NAMALWA (cell line): ENCODE measurements at regions not wholly inside any gene's neighbourhood (a gene's known extent, or its start where the extent isn't known, plus 50 kb on each side); places are given as distances from the start of the nearest gene placed in this dataset.
"Not testable (repeated sequence)": the region's sequence is repeated elsewhere in the genome, so short reads cannot be mapped to it uniquely, and the experiment has no call there.

ENCODE experiments used
- DNase-seq: peaks from one replicate; pipeline ENCODE4 v3.0.0-alpha.2; 2015; ENCODE audit warnings: low spot score

GRCh38 chr15:62644216-62644888, 398.2 kb upstream of the TPM1 start:
- DNase-seq: no peak

DNA sequence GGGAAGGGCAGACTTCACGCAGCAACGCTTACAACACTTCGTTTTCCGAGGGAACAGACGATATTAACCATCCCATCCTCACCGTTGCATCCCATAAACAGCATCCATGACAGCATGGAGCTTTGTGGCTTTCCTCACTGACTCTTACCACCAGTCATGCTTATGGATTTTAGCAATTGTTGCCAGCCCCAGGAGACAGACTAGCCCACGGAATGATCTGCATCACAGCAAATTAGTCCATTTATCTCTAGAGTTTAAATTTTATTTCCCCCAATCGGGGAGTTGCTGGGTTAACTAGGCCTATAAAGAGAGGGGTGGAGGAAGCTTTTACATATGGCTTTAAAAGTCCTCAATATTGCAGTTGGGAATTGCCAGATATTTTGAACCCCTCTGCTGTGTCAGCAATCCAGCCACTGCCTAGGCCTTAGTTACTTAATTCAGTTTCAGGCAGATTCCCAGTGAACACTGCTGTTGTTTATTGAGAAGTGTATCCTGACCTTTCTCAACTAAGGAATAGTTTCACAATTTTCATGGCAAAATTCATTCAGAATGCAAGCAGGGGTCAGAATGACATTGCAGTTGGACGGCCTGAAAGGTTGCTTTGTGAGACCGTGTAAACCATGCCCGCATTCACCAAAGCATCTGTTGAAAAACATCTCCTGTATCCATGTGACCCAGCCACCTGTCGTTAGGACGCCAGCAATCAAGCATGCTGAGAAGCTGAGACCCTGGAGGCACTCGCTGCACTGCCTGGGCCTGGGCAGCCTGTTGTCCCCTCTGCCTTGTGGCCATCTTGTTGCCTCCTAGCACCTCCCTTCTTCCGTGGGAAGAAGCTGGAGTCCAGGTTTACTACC, 397.4 kb upstream of the TPM1 start:
- no peak for DNase-seq

- no peak for DNase-seq
Measured at GRCh38 chr15:62647202-62647842, 395.2 kb upstream of the TPM1 start.

DNA sequence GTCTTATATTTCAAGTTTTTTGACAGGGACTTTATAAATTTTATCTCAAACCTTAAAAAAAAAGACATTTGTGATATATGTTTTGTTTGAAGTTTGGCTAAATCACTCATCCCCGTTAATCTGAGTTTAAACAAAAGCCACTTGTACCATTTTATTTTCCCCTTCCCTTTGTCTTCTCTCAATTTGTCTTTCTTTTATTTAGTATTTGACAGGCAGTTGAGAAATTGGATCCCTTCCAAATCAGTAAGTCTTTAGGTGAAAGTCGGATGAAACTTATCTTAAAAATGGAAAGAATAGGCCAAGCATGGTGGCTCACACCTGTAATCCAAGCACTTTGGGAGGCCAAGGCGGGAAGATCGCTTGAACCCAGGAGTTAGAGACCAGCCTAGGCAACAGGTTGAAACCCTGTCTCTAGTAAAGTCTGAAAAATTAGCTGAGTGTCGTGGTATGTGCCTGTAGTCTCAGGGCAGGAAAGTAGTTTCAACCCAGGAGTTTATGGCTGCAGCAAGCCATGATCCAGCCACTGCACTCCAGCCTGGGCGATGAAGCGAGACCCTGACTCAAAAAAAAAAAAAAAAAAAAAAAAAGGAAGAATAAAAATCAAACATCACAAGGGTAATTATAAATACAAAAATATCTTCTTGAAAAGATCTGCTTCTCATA, 394.6 kb upstream of the TPM1 start:
- no peak for DNase-seq

DNA sequence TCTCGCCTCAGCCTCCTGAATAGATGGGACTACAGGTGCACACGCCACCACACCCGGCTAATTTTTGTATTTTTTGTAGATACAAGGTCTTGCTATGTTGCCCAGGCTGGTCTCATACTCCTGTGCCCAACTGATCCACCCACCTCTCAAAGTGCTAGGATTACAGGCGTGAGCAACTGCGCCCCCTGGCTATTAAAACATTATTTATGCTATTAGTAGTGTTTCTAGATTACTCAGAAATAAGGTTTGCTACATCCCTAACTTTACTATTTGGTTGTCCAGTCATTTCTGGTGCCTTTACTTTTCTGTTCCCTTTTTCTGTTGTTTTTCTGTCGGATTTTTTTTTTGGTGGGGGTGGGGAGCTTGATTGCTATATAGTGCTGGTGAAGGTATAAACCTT, 393.6 kb upstream of the TPM1 start:
- peak; percentile 52 for DNase-seq

- DNase-seq: no peak
Measured at GRCh38 chr15:62649793-62650420, 392.6 kb upstream of the TPM1 start.

GRCh38 chr15:62653122-62653521, 389.4 kb upstream of the TPM1 start:
- DNase-seq: no peak

DNA sequence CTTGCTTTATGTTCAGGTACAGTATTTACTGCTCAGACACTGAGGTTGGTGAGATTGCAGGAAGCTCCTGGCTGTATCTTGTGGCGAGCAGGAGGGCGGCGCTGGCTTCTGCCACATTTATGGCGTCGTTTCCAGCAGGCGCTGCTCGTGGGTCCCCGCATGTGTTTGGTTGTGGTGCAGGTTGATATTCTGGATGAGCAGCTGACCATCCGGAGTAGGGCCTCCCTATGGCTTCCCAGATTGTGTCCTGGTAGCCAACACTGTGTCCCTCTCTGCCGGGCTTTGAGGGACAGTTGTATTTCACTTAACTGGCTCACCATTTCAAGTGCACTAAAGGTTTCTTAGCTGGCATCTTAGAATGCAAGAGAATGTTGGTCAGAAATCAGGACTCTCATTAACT, 386.5 kb upstream of the TPM1 start:
- no peak for DNase-seq

DNA sequence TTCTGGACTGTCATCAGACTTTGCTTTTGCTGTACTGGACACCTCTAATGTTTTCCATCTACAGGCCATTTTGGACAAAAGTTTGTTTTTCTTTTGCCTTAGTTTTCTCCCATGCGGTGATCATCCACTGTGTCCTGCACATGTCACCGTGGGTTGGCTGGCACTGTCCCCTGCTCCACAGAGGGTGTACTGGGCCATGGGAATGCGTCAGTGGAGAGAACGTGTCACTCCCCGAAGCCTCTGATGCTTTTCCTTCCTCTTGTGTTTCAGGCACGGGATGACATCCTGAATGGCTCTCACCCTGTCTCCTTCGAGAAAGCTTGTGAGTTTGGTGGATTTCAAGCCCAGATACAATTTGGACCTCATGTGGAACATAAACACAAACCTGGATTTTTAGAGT, 385.0 kb upstream of the TPM1 start:
- DNase-seq: not testable (repeated sequence)

DNA sequence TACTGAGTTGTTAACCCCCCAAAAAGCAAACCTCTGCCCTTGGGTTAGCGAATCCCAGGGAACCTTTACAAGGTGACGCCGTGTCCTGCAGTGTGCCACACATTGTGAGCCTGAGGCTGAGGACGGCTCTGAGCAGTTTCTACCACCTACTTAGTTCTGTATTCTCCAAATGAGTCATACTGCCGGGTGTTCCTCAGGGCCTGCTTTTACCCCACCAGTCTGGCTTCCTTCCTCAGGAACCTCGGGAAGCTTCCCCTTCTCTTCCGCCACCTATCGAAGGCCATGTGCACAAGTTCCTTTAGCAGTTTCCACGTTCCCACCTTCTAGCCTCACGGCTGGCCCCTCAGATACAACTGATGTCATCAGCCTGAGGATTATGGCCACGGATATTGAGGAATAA, 384.0 kb upstream of the TPM1 start:
- no peak for DNase-seq

DNA sequence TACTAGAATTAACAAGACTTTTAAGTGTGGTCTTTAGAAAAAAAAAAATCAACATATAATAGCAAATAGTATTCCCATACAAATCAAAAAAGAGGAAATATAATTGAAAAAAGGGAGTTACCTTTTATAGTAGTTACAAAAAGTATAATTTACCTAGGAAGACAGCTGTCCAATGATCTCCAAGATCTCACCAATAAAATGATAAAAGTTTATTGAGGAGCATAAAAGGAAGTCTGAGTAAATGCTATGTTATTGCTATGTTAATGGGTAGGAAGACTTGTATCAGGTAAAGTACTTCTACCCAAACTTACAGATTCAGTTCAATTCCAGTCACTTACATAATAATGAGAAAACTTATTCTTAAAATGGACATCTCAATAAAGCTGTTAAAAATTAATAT, 379.0 kb upstream of the TPM1 start:
- no peak for DNase-seq

- DNase-seq: no peak
Measured at GRCh38 chr15:62665449-62665848, 377.1 kb upstream of the TPM1 start.

DNA sequence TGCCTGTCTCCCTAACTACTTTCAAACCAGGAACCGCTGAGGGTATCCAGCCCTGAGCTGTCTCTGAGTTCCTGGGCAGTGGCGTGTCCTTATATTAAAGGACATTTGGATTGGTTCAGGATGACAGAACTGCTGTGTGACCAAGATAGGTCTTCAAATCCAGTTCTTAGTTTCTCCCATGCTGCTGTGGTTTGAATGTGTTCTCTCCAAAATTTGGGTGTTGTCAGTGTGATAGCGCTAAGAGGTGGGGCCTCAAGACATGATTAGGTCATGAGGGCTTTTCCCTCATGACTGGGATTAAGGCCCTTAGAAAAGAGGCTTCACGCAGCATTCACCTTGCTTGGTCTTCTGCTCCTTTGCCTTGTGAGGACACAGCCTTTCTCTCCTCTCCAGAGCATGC, 376.5 kb upstream of the TPM1 start:
- no peak for DNase-seq

DNA sequence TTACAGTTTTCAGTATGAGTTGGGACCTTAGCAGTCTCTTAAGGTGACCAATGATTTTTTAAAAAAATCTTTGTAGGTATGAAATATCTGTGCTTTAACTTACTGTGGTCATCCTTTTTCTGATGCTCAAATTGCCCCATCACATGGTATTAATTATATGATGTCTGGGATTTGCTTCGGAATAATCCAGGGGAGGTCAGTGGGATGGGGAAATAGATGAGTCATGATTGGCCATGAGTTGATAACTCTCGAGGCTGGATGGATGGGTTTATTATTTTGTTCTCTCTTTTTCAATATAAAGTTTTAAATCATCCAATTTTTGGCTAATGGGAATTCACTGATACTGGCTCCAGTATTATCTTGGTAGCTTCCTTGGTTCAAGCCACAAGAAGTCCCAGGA, 370.3 kb upstream of the TPM1 start:
- DNase-seq: no peak

DNA sequence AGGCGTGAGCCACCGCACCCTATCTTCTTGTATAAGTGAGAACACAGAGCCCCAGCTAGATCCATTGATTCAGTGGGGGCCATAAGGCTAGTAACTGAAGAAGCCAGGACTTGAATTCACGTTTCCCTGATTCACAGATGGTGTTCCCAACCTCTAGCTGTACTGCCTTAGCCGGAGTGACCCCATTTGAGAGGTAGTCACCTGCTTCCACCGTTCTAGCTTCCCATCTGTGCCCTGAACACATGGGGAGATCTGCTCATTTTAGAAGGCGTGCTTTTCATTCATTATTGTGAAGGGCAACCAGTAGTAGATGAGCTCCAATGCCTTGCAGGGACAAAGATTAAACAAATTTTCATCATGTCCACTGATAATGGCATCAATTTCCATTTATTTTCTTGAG, 365.7 kb upstream of the TPM1 start:
- DNase-seq: no peak

DNA sequence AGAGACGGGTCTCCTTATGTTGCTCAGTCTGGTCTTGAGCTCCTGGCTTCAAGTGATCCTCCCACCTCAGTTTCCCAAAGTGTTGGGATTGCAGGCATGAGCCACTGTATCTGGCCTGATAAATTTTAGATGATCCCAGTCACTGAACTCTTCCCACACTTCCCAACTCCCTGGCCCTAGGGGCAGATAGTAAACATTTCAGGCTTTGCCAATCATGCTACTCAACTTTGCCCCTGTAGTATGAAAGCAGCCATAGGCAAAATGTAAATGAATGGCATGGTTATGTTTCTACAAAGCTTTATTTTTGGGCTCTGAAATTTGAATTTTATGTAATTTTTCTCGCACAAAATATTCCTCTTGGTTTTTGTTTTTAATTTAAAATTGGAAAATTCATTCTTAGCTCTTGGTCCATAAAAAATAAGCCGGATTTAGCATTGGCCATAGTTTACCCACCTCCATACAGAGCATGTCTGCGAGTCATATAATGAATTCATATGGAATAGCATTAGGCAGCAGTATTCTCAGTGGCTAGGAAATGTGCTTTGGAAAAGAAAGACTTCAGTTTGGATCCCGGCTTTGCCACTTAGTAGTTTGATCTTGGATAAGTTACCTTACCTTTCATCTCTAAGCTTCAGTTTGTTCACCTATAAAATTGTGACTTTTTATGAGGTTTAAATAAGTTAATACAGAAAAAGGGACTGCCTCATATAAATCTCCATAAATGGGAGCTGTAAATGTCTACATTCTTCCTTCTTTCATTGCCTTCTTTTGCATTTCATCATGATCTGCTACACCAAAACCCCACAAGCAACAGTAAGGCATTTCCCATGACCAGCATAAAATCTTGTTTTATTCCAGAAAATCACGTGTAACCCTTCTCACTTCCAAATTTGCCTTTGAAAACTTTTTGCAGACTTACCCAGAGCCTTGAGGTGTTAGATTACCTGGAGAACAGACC, 360.3 kb upstream of the TPM1 start:
- no peak for DNase-seq

DNA sequence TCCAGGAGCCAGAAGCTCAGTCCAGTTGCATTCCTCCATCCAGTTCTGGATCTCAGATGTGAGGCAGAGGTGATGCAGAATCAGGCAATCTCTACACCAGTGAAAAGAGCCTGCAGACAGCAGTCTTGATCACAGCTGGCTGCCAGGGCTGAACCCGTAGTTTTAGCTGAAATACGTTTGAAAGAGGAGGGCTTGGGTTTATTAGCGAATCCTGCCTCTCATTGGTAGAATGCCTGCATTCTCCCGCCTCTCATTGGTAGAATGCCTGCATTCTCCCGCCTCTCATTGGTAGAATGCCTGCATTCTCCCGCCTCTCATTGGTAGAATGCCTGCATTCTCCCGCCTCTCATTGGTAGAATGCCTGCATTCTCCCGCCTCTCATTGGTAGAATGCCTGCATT, 359.4 kb upstream of the TPM1 start:
- not testable (repeated sequence) for DNase-seq

DNA sequence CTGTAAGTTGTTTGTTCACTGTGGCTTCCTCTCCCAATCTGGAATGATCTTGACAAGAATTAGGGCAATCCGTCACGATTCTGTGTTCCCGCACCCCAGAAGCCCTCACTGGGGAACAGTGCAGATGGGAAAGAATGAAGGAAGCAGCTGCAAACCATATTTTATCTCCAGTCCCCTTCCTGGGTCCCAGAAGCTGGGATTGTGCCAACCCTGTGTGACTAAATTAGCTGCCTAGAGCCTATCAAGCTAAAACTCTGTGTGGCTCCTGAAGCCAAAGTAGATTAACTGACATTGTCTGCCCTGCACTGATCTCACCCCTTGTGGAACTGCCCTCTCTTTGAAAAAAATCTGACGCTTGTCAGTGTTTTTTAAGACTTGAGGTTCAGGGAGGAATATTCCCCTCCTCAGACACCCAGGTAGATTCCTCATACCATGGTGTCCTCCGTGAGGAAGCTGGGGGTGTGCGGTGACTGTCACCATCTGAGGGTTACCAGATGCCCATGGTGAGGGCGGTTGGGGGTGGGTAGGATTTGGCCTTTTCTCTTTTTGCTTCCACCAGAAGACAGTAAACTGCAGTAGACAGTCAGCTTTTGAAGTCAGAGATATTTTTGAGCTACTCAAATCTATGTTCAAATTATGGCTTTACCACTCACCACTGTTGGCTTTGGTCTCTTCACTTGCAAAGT, 358.3 kb upstream of the TPM1 start:
- DNase-seq: no peak

DNA sequence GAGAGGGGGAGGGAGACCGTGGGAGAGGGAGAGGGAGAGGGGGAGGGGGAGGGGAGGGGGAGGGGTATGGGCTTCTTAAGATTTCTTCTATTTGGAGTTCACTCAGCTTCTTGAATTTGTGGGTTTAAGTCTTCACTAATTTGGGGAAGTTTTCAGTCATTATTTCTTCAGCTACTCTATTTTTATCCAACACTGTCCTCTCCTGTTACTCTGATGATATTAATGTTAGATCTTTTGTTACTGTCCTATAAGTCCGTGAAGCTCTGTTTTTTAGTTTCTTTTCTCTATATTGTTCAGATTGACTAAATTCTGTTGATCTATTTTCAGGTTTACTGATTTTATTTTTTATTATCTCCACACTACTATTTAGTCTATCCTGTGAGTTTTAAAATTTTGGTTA, 351.5 kb upstream of the TPM1 start:
- DNase-seq: no peak

DNA sequence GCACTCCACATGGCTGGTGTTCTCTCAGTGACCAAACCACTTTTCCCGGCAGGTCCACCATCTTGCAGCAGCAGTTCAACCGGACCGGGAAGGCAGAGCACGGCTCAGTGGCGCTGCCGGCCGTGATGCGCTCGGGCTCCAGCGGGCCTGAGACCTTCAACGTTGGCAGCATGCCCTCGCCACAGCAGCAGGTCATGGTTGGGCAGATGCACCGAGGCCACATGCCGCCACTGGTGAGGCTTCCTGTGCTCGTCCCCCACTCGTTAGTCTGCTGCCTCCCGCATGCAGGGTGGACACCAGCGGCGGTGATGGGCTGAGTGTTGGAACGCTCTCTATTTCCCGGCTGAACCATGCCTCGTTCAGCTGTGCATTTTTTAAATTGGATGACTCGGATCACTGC, 344.9 kb upstream of the TPM1 start:
- no peak for DNase-seq
